ENCODE measurements at regions not wholly inside any gene's neighbourhood (a gene's known extent, or its start where the extent isn't known, plus 50 kb on each side); places are given as distances from the start of the nearest gene placed in this dataset.

- Histone ChIP-seq H3K4me3 (no peak overlapping the region), H3K27me3 (no peaks in the 10 kb centered on the region), H3K9me3 (no peaks in the 10 kb centered on the region), H3K36me3 (no peaks in the 10 kb centered on the region), H3K4me1 (no peaks in the 10 kb centered on the region), H3K27ac (no peak overlapping the region)
- intact Hi-C loops (cut with DNase I) = no loop called here
- DNase-seq (ENCODE audit: low spot score in 2 of 2) = no peak
- no peak for TF ChIP-seq CTCF (IDR thresholded peaks at IDR 0.05)
These were observed 181.7 kb downstream of the GBA3 start for GRCh38 chr4:22874334-22874912.

DNA sequence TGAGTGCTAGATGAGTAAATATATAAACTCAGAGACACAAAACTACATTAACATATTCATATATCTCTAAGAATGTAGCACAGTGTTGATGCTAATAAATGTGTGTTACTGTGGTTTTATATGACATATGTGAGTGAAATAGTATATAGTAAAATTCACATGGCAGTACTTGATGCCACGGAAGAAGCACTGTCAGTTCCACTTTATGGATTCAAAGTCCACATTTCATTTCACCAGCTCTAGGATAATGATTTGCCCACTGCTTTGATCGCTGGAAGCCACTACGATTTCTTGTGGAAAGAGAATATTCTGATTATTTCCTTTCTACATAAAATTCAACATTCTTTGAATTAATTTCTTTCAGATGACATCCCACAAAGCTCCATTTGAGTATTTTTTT lies 181.2 kb downstream of the GBA3 start:
- no peak for TF ChIP-seq CTCF (IDR thresholded peaks at IDR 0.05)
- no peaks in the 10 kb centered on the region for H3K27me3 ChIP-seq
- no peak overlapping the region for H3K27ac ChIP-seq
- no peak overlapping the region for H3K4me3 ChIP-seq
- intact Hi-C loops (cut with DNase I) = no loop called here
- no peaks in the 10 kb centered on the region for H3K4me1 ChIP-seq
- DNase-seq (ENCODE audit: low spot score in 2 of 2) = no peak
- H3K36me3 ChIP-seq = no peaks in the 10 kb centered on the region
- H3K9me3 ChIP-seq = no peaks in the 10 kb centered on the region

DNA sequence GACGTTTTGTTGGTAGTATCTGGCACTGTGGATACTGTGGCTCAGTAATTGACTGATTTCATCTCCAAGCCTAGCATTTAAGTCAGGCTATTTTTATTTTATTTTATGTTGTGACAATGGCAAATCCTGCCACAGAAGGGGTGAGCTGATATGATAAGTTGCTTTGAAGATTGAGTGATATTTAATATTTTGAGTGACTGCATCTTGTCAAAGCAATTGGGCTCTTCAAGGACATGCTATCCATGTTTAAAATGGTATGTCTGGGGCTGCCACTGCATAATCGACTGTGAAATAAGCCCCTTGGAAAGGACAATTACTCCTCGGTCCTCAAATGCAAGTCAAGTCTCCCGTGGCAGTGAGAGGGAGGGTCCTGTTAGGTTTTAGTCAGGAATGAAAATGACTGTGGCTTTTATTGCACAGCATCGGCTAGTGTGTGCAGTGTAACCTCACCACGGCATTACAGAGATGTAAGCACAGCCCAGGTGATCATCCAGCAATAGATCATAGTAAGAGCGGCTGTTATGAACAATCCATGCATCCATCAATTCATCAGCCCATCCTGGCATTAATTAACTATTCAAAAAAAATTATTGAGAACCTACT lies 178.2 kb downstream of the GBA3 start:
- Histone ChIP-seq H3K9me3 (no peaks in the 10 kb centered on the region), H3K4me1 (no peaks in the 10 kb centered on the region), H3K4me3 (no peak overlapping the region), H3K27me3 (no peaks in the 10 kb centered on the region), H3K36me3 (no peaks in the 10 kb centered on the region), H3K27ac (no peak overlapping the region)
- intact Hi-C loops (cut with DNase I) = no loop called here
- no peak for DNase-seq (ENCODE audit: low spot score in 2 of 2)
- no peak for TF ChIP-seq CTCF (IDR thresholded peaks at IDR 0.05)

DNA sequence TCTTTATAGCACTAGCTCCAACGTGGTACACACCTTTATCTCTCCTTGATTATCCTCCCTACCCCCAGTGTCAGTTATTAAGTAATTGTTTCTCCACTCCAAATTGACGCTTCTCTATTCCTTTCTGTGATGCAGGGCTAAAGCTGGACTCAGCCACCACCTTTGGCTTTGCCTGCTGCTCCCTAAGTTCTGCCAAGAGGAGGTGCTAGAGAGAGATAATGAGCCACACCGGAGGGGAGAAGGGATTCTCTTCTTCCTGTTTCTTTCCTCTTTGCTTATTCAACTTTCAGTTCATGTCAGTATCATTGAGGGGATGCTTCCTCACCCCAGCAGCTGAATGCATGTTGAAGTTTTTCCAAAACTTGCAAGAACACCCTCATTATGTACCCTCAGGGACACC lies 176.5 kb downstream of the GBA3 start:
- no peaks in the 10 kb centered on the region for H3K27me3 ChIP-seq
- no peaks in the 10 kb centered on the region for H3K4me1 ChIP-seq
- no peaks in the 10 kb centered on the region for H3K9me3 ChIP-seq
- intact Hi-C loops (cut with DNase I) = no loop called here
- H3K27ac ChIP-seq = no peak overlapping the region
- H3K4me3 ChIP-seq = no peak overlapping the region
- TF ChIP-seq CTCF (IDR thresholded peaks at IDR 0.05) = no peak
- DNase-seq (ENCODE audit: low spot score in 2 of 2) = no peak
- H3K36me3 ChIP-seq = no peaks in the 10 kb centered on the region
